A673 (cell line): ENCODE measurements at regions not wholly inside any gene's neighbourhood (a gene's known extent, or its start where the extent isn't known, plus 50 kb on each side); places are given as distances from the start of the nearest gene placed in this dataset.

Source experiments
- BruUV-seq: library from RNA; stranded (reverse); fragments of 400-500 nt; replicated peaks from 2 replicates; lab custom pipeline; 2021; lab: Mats Ljungman, UMichigan
- CTCF ChIA-PET: fragments of 300-600 bp; sonication (Branson Sonifier 250); formaldehyde crosslinking; loops from one replicate; lab custom pipeline; 2022; ENCODE audit warnings: antibody characterized with exemption; lab: Charles Lee
- POLR2A ChIA-PET: fragments of 300-600 bp; sonication (Branson Sonifier 250); formaldehyde crosslinking; loops from one replicate; lab custom pipeline; 2022; ENCODE audit warnings: antibody characterized with exemption; ENCODE audit not compliant: low non-redundant PET; lab: Charles Lee
- DNase-seq: peaks from one replicate; pipeline ENCODE4 v3.0.0-alpha.2; 2015; ENCODE audit warnings: low spot score
- H3K27ac ChIP-seq: fragments of 200-600 bp; sonication (generic); 2 replicates; pipeline ENCODE4 v1.5.1; 2016; ENCODE audit warnings: mixed run types, low read depth, mild to moderate bottlenecking, mixed read lengths, antibody characterized with exemption, low read length; ENCODE audit not compliant: poor library complexity, severe bottlenecking
- H3K27me3 ChIP-seq: fragments of 200-600 bp; sonication (generic); replicated peaks from 2 replicates; pipeline ENCODE4 v1.6.1; 2017; ENCODE audit warnings: mixed run types, low read depth, mild to moderate bottlenecking, mixed read lengths, antibody characterized with exemption, low read length; ENCODE audit not compliant: insufficient read depth, poor library complexity
- H3K36me3 ChIP-seq: fragments of 200-600 bp; sonication (generic); 2 replicates; pipeline ENCODE4 v1.6.1; 2016; ENCODE audit warnings: mixed run types, mild to moderate bottlenecking, mixed read lengths, antibody characterized with exemption, low read length; ENCODE audit not compliant: insufficient read depth, poor library complexity, severe bottlenecking
- H3K4me1 ChIP-seq: fragments of 200-600 bp; sonication (generic); 2 replicates; pipeline ENCODE4 v1.6.1; 2017; ENCODE audit warnings: mixed run types, mild to moderate bottlenecking, mixed read lengths, antibody characterized with exemption, low read length; ENCODE audit not compliant: insufficient read depth, poor library complexity, severe bottlenecking
- H3K4me3 ChIP-seq: fragments of 200-600 bp; sonication (generic); 2 replicates; pipeline ENCODE4 v1.5.1; 2016; ENCODE audit warnings: low read depth, mixed run types, mild to moderate bottlenecking, mixed read lengths, low read length; ENCODE audit not compliant: poor library complexity, severe bottlenecking
- H3K9me3 ChIP-seq: fragments of 200-600 bp; sonication (generic); 2 replicates; pipeline ENCODE4 v1.6.1; 2016; ENCODE audit warnings: mixed run types, low read depth, mild to moderate bottlenecking, mixed read lengths, antibody characterized with exemption, low read length; ENCODE audit not compliant: poor library complexity, severe bottlenecking
- CTCF ChIP-seq: fragments of 300-800, 200-600 bp; sonication (generic); conservative IDR thresholded peaks from 2 replicates; pipeline ENCODE4 v1.5.1; 2017; ENCODE audit warnings: low read depth, mild to moderate bottlenecking, antibody characterized with exemption, low read length, moderate library complexity, mixed read lengths
- EZH2 ChIP-seq: fragments of 200-600 bp; sonication (generic); IDR thresholded peaks from 2 replicates; pipeline ENCODE4 v1.6.1; 2017; ENCODE audit warnings: borderline replicate concordance, low read depth, mild to moderate bottlenecking, mixed read lengths, antibody characterized with exemption, low read length; ENCODE audit not compliant: poor library complexity, severe bottlenecking
- intact Hi-C: fragments of 100-400 bp; cut with micrococcal nuclease; formaldehyde crosslinking; loops from one replicate; pipeline ENCODE4 v1.10.0; 2022; ENCODE audit not compliant: unreplicated experiment

- CTCF ChIA-PET = no interaction called here
- H3K27ac ChIP-seq = no peak overlapping the region
- DNase-seq = no peak
- no peaks in the 10 kb centered on the region for H3K36me3 ChIP-seq
- POLR2A ChIA-PET = no interaction called here
- intact Hi-C loops = no loop called here
- H3K4me3 ChIP-seq = no peak overlapping the region
- no peak for TF ChIP-seq EZH2
- TF ChIP-seq CTCF = no peak
- no peaks in the 10 kb centered on the region for H3K4me1 ChIP-seq
- no peaks in the 10 kb centered on the region for H3K9me3 ChIP-seq
- no TSS peak for BruUV-seq
- H3K27me3 ChIP-seq = no peaks in the 10 kb centered on the region
Observed at GRCh38 chrX:13196782-13197181, 123.1 kb downstream of the ATXN3L start.

DNA sequence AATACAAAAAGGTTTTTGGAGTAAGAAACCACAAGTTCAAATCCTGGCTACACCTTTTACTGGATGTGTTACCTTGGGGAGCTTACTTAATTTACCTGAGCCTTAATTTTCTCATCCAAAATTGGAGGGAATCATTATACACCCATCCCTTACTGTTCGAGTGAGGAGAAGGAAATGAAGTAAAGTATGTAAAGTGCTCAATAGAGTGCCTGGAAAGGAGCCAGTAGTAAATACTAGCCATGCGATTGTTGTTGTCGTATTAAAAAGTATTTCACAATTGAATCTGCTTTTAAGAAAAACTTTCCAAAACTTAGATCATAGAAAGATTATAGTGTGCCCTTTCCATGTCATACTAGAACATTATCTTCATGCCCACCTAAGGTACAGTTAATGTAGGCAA, 124.5 kb downstream of the ATXN3L start:
- H3K27ac ChIP-seq = no peak overlapping the region
- POLR2A ChIA-PET = no interaction called here
- CTCF ChIA-PET = no interaction called here
- H3K36me3 ChIP-seq = no peaks in the 10 kb centered on the region
- no peak overlapping the region for H3K4me3 ChIP-seq
- no peaks in the 10 kb centered on the region for H3K9me3 ChIP-seq
- BruUV-seq = no TSS peak
- no peak for TF ChIP-seq CTCF
- TF ChIP-seq EZH2 = no peak
- no peaks in the 10 kb centered on the region for H3K27me3 ChIP-seq
- no peak for DNase-seq
- H3K4me1 ChIP-seq = no peaks in the 10 kb centered on the region
- intact Hi-C loops = no loop called here

DNA sequence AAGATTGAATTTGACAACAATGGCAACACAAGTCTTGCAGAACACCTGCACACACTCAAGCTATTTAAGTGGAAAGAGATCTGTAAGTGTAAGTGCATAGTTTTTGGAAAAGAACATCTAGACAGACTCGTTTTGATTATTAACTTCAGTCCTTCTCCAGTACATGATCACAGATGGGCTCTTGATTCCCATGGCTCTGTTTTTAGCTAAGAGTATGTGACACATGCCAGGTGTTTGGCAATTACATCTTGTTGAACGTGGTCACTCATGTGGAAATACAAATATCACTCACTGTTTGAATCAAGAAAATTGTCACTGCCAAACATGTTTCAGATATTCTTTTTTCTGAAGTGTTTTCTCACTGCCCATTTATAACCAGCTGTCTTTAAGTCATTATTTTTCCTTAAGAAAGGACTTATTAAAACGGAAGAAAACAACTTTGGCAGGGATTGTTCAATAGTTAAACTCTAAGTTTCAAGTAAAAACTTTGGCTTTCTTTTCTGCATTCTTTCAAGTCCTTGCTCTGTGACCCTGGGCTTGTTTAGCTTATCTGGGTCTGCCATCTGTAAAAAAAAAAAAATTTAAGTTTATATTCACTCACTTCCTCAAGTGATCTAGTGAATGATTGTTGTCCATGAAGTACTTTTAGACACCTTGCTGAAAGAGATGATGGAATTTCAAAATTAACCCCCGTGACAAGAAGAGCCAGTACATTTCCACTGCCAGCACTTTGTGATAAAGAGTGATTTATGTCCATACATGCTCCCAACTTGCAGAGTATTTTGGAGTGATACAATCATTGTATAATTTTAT, 125.4 kb downstream of the ATXN3L start:
- Histone ChIP-seq H3K27me3 (no peaks in the 10 kb centered on the region), H3K27ac (no peak overlapping the region), H3K4me1 (no peaks in the 10 kb centered on the region), H3K36me3 (no peaks in the 10 kb centered on the region), H3K4me3 (no peak overlapping the region), H3K9me3 (no peaks in the 10 kb centered on the region)
- ChIA-PET POLR2A (no interaction called here), CTCF (no interaction called here)
- TF ChIP-seq EZH2 (no peak), CTCF (no peak)
- DNase-seq = no peak
- BruUV-seq = no TSS peak
- intact Hi-C loops = no loop called here
